B cell (primary cell): ENCODE measurements at regions not wholly inside any gene's neighbourhood (a gene's known extent, or its start where the extent isn't known, plus 50 kb on each side); places are given as distances from the start of the nearest gene placed in this dataset.

ENCODE experiments used
- ATAC-seq: fragments of 200-7000 bp; cut with Tn5 transposase; one replicate; pipeline ENCODE4 v1.10.0; 2021; ENCODE audit warnings: low read depth, mild to moderate bottlenecking, moderate number of reproducible peaks, moderate library complexity
- CTCF ChIA-PET: fragments of 350-600 bp; sonication (Branson Sonifier 250); formaldehyde crosslinking; loops from one replicate; lab custom pipeline; 2021; ENCODE audit warnings: antibody characterized with exemption, inconsistent platforms; lab: Charles Lee
- POLR2A ChIA-PET: fragments of 350-600 bp; sonication (Branson Sonifier 250); formaldehyde crosslinking; loops from one replicate; lab custom pipeline; 2021; ENCODE audit warnings: antibody characterized with exemption; lab: Charles Lee
- DNase-seq: peaks from one replicate; pipeline ENCODE4 v3.0.0; 2013
- H2AFZ ChIP-seq: 2 replicates; pipeline ENCODE4 v1.6.1; 2012; ENCODE audit warnings: mild to moderate bottlenecking, low read depth, low read length; ENCODE audit not compliant: insufficient read depth, poor library complexity, severe bottlenecking
- H3K27ac ChIP-seq, 2 donors: 1 replicate in 1 of 2; 2 replicates in 1 of 2; pipeline ENCODE4 v1.5.1; 2012 to 2013; ENCODE audit warnings: low read length in 2 of 2, mild to moderate bottlenecking in 2 of 2, moderate library complexity in 1 of 2
- H3K27me3 ChIP-seq, 4 experiments: fragments of 200-600 bp in 1 of 4; sonication (generic) in 1 of 4; replicated peaks in 1 of 4; 1 replicate in 2 of 4; 2 replicates in 2 of 4; pipeline versions ENCODE4 v1.6.1 to v1.7.0; 2013 to 2016; ENCODE audit warnings: low read length in 3 of 4, mild to moderate bottlenecking in 2 of 4, mixed read lengths in 1 of 4, moderate library complexity in 1 of 4; ENCODE audit not compliant: insufficient read depth in 4 of 4, control insufficient read depth in 3 of 4; ENCODE audit errors: control extremely low read depth in 1 of 4
- H3K36me3 ChIP-seq, 2 experiments: replicated peaks in 1 of 2; 1 replicate in 1 of 2; 2 replicates in 1 of 2; pipeline versions ENCODE4 v1.6.1 to v1.7.1; 2013; ENCODE audit warnings: low read length in 1 of 2; ENCODE audit not compliant: insufficient read depth in 2 of 2, control insufficient read depth in 1 of 2; ENCODE audit errors: control extremely low read depth in 1 of 2, extremely low read depth in 1 of 2
- H3K4me1 ChIP-seq, 2 donors: fragments of 200-600 bp in 1 of 2; sonication (generic) in 1 of 2; 1 replicate in 1 of 2; 2 replicates in 1 of 2; pipeline versions ENCODE4 v1.5.1 to v1.6.1; 2013 to 2017; ENCODE audit warnings: low read length in 2 of 2; ENCODE audit not compliant: control insufficient read depth in 2 of 2, insufficient read depth in 2 of 2
- H3K4me2 ChIP-seq: replicated peaks from 2 replicates; pipeline ENCODE3; 2012; ENCODE audit warnings: mild to moderate bottlenecking, low read depth, low read length; ENCODE audit not compliant: poor library complexity, severe bottlenecking
- H3K4me3 ChIP-seq, 5 experiments: fragments of 200-600 bp in 1 of 5; sonication (generic) in 1 of 5; 1 replicate in 3 of 5; 2 replicates in 2 of 5; pipeline versions ENCODE4 v1.5.1 to v1.7.0; 2011 to 2016; ENCODE audit warnings: low read length in 4 of 5, mild to moderate bottlenecking in 4 of 5, low read depth in 2 of 5, control low read depth in 1 of 5, moderate library complexity in 1 of 5; ENCODE audit not compliant: insufficient read depth in 1 of 5; ENCODE audit errors: control extremely low read depth in 1 of 5, extremely low read depth in 1 of 5
- H3K79me2 ChIP-seq: fragments of 200-600 bp; sonication (generic); one replicate; pipeline ENCODE4 v1.6.0; 2016; ENCODE audit warnings: low read length; ENCODE audit not compliant: control insufficient read depth, insufficient read depth
- H3K9ac ChIP-seq: fragments of 200-600 bp; sonication (generic); 2 replicates; pipeline ENCODE4 v1.6.1; 2017; ENCODE audit warnings: mild to moderate bottlenecking, low read length, moderate library complexity
- H3K9me3 ChIP-seq, 3 donors: one replicate each; pipeline versions ENCODE4 v1.6.1 to v1.7.1; 2013; ENCODE audit warnings: low read length in 2 of 3; ENCODE audit not compliant: control insufficient read depth in 2 of 3, insufficient read depth in 1 of 3; ENCODE audit errors: control extremely low read depth in 1 of 3
- H4K20me1 ChIP-seq: 2 replicates; pipeline ENCODE4 v1.6.0; 2012; ENCODE audit warnings: mild to moderate bottlenecking, low read length; ENCODE audit not compliant: insufficient read depth, control insufficient read depth, poor library complexity, severe bottlenecking
- H3K27ac Mint-ChIP-seq: one replicate; pipeline ENCODE4 v1.8.0; 2021; ENCODE audit warnings: mixed read lengths
- H3K27me3 Mint-ChIP-seq: one replicate; pipeline ENCODE4 v1.8.0; 2021; ENCODE audit warnings: mixed read lengths
- H3K4me1 Mint-ChIP-seq: one replicate; pipeline ENCODE4 v1.8.0; 2021; ENCODE audit warnings: mixed read lengths
- H3K4me3 Mint-ChIP-seq: one replicate; pipeline ENCODE4 v1.8.0; 2021; ENCODE audit warnings: mixed read lengths
- H3K9me3 Mint-ChIP-seq: one replicate; pipeline ENCODE4 v1.8.0; 2022; ENCODE audit warnings: mixed read lengths; ENCODE audit not compliant: insufficient read depth
- CTCF ChIP-seq: fragments of 200-600 bp; IDR thresholded peaks from one replicate; pipeline ENCODE4 v1.8.0; 2022; ENCODE audit warnings: antibody characterized with exemption, mild to moderate bottlenecking
- EZH2 ChIP-seq: IDR thresholded peaks from 2 replicates; pipeline ENCODE4 v1.6.1; 2012; ENCODE audit warnings: borderline replicate concordance, low read depth, mild to moderate bottlenecking, moderate library complexity, low read length; ENCODE audit not compliant: insufficient read depth, poor library complexity, severe bottlenecking
- WGBS: methylation state at CpG from one replicate; pipeline ENCODE4 v1.1.5; 2013; ENCODE audit warnings: missing lambda C conversion rate; ENCODE audit not compliant: insufficient coverage; 5-methylcytosine and 5-hydroxymethylcytosine counted together
- intact Hi-C: fragments of 100-400 bp; cut with micrococcal nuclease; formaldehyde crosslinking; loops from one replicate; pipeline ENCODE4 v1.10.0; 2022

GRCh38 chrX:13387666-13388494 is 68.0 kb upstream of the ATXN3L start:
- WGBS = no CpG with 5 or more reads among the region's 2 CpGs

More at GRCh38 chrX:13387666-13388494, 68.0 kb upstream of the ATXN3L start:
- Mint-ChIP-seq H3K4me3 (no peak overlapping the region), H3K27me3 (no peaks in the 10 kb centered on the region), H3K4me1 (peaks cover 19% of the 10 kb centered on the region), H3K27ac (no peak overlapping the region), H3K9me3 (no peaks in the 10 kb centered on the region)
- H3K4me3 ChIP-seq = no peak overlapping the region
- H3K79me2 ChIP-seq = no peaks in the 10 kb centered on the region
- H3K4me2 ChIP-seq = no peak overlapping the region
- ChIA-PET POLR2A (no interaction called here), CTCF (interaction anchor here (0.6 kb wide), 1 partner anchor 44 kb away, joined by 4 read pairs; no protein-coding TSS in a partner anchor)
- TF ChIP-seq EZH2 (no peak), CTCF (no peak)
- peaks cover 3 to 12% of the 10 kb centered on the region in 2 donors for H3K4me1 ChIP-seq
- H3K27me3 ChIP-seq = no peaks in the 10 kb centered on the region
- no peaks in the 10 kb centered on the region for H3K9me3 ChIP-seq
- ATAC-seq = peak; percentile 41
- intact Hi-C loops = no loop called here
- H3K9ac ChIP-seq = no peak overlapping the region
- H3K27ac ChIP-seq = no peak overlapping the region
- no peaks in the 10 kb centered on the region for H3K36me3 ChIP-seq
- no peak overlapping the region for H2AFZ ChIP-seq
- DNase-seq = no peak
- H4K20me1 ChIP-seq = no peaks in the 10 kb centered on the region
